GM18907 (cell line): ENCODE measurements at regions not wholly inside any gene's neighbourhood (a gene's known extent, or its start where the extent isn't known, plus 50 kb on each side); places are given as distances from the start of the nearest gene placed in this dataset.

ENCODE experiments used
- ATAC-seq: cut with Tn5 transposase; IDR thresholded peaks from one replicate; pipeline ENCODE4 v1.9.1; 2021; ENCODE audit warnings: mild to moderate bottlenecking, moderate library complexity; ENCODE audit not compliant: unreplicated experiment

DNA sequence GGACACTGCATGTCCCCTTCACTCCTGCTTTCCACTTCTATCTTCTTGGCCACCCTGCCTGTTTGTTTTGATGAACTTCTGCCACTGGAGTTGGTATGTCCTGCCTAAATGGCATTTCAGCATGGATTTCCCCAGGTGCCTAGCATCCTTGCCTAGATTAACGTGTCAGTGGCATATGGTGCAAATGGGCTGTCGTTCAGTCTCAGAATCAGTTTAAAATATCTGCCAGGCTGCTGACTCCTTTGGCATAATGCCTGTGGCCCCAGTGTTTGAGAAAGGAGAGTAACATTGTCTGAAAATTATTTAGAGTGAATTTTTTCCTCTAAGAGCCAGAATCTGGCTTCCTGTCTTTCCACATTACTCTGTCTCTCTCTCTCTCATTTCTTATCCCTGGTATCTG, 64.9 kb upstream of the BARHL2 start:
- no peak for ATAC-seq

- ATAC-seq = no peak
Observed at GRCh38 chr1:90781534-90781933, 64.4 kb upstream of the BARHL2 start.

DNA sequence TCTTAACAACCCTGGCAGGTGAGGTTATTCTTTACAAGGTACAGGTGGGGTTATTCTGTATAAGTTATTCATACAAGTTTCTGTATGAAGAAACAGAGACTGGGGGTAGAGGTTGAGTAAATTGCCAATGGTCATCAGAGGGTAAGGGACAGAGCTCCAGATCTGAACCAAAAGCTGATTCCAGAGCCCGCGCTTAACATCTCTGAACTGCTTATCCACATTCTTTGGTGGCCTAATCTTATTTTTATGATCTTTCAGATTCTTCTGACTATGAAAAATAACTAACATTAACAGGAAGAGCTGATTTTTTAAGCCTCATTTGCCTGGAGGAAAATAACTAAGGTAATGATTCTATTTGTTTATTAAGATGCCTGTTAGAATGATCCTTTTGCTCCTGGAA, 63.9 kb upstream of the BARHL2 start:
- ATAC-seq = no peak

DNA sequence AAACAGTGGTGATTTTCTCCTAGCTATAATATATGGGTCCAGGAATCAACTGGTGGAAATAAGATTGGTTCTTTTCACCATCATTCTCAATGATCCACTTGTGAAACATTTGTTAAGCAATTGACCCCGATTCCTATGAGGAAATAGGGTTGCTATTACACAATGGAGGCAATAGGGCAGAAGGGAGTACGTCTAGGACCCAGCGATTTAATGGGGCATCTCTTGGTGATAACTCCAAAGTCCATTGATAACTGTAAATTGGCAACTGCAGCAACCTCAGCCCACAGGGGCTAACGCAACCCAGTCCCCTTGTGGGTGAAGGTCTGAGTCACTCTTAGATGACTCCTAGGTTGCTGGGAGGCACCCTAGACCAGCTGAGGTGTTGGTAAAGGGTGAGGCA, 62.5 kb upstream of the BARHL2 start:
- ATAC-seq = no peak

DNA sequence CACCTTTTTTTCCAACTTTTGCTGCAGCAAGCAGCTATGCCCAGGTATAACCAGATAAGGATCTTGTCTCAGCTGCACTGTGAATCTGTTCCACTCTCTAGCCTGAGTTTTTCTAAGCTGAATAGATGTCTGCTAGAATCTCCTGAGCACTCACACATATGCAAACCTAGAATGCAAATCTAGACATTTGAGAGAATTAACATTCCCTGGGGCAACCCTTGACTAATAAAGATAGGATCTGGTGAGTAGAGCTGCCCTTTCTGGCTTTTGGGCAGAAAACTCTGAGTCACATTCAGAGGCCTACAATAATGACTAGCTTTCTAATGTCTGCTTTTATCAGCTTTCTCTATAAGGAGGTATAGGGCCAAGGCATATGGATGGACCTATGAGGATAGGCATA, 61.4 kb upstream of the BARHL2 start:
- no peak for ATAC-seq

DNA sequence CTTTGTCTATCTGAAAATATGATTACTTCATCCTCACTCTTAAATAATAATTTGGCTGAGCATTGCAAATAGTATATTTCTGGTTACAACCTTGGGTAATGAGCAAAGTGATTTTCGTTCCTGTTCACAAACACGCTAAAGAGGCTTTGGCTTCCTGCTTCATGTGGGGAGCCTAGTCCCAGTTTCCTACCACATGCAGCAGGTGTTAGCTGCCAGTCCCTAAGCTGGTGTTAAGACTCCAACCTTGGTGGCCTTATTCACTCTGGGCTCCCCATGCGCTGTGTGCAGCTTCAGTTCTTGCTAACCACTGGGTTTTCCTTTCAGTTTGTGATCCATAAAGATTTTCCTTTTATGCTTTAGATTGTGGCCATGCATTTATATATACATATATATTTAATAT, 56.7 kb upstream of the BARHL2 start:
- ATAC-seq = no peak

DNA sequence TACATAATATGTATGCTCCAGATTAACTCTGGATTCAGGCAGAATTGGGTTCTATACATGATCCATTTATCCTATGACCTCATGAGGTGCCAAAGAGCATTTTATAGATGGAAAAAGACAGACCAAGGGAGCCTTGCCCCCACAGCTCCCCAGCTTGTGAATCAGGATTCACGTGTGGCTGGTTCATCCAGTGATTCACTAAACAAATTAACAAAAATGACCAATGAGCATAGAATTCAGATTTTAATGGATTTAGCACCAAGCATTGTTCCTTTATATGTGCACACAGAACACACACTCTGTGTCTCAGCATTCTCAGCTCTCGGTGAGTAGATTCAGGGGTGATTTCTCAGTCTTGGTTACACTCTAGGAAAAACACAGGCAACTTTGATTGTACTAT, 51.7 kb upstream of the BARHL2 start:
- no peak for ATAC-seq

DNA sequence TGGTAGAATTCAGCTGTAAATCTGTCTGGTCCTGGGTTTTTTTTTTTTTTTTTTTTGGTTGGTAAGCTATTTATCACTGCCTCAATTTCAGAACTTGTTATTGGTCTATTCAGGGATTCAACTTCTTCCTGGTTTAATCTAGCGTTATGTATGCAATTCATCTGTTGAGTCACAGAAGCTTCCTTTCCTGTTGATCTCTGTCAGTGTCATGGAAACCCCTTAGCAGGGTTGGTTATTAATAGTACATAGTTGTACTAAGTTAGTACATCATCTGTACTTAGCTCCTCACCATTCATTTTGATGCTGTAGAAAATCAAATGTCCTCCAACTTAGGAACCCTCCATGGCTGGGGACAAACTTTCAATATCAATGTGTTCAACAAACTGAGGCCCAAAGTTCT, 51.0 kb upstream of the BARHL2 start:
- no peak for ATAC-seq
